ENCODE measurements at regions not wholly inside any gene's neighbourhood (a gene's known extent, or its start where the extent isn't known, plus 50 kb on each side); places are given as distances from the start of the nearest gene placed in this dataset.

GRCh38 chr15:62242999-62243398, 77.9 kb upstream of the C2CD4B start:
- no peak overlapping the region for H3K4me2 ChIP-seq
- no peaks in the 10 kb centered on the region for H4K20me1 ChIP-seq (ENCODE audit: insufficient read depth, poor library complexity, severe bottlenecking)
- no peaks in the 10 kb centered on the region for H3K4me1 ChIP-seq (ENCODE audit: insufficient read depth)
- no peak overlapping the region for H2AFZ ChIP-seq
- no peak for DNase-seq (ENCODE audit: low spot score)
- H3K4me3 ChIP-seq = no peak overlapping the region
- H3K9me2 ChIP-seq (replicated peaks; ENCODE audit: insufficient read depth) = no peaks in the 10 kb centered on the region
- H3K27me3 ChIP-seq = no peaks in the 10 kb centered on the region
- no peaks in the 10 kb centered on the region for H3K79me2 ChIP-seq
- WGBS (ENCODE audit: low lambda C conversion rate, missing lambda C conversion rate) = 82% methylated on average over 6 of the region's 7 CpGs
- H3K36me3 ChIP-seq (replicated peaks; ENCODE audit: insufficient read depth, low read depth) = no peaks in the 10 kb centered on the region
- TF ChIP-seq CTCF (IDR thresholded peaks at IDR 0.05; ENCODE audit: poor library complexity) = no peak
- TF ChIP-seq EZH2phosphoT487 (IDR thresholded peaks at IDR 0.05; ENCODE audit: low read depth, severe bottlenecking, unreplicated experiment) = no peak
- no peak for TF ChIP-seq EZH2 (IDR thresholded peaks at IDR 0.05; ENCODE audit: borderline replicate concordance)
- no peak overlapping the region for H3K27ac ChIP-seq
- H3K9me3 ChIP-seq (ENCODE audit: low read depth) = no peaks in the 10 kb centered on the region

- no peak for DNase-seq (ENCODE audit: low spot score)
- 81% methylated on average over 6 of the region's 6 CpGs for WGBS (ENCODE audit: low lambda C conversion rate, missing lambda C conversion rate)
- no peaks in the 10 kb centered on the region for H3K36me3 ChIP-seq (replicated peaks; ENCODE audit: insufficient read depth, low read depth)
Measured at GRCh38 chr15:62244762-62245161, 79.7 kb upstream of the C2CD4B start.

GRCh38 chr15:62248277-62248984, 83.3 kb upstream of the C2CD4B start:
- WGBS (ENCODE audit: low lambda C conversion rate, missing lambda C conversion rate) = 60% methylated on average over 7 of the region's 8 CpGs
- no peak overlapping the region for H3K4me2 ChIP-seq
- no peaks in the 10 kb centered on the region for H4K20me1 ChIP-seq (ENCODE audit: insufficient read depth, poor library complexity, severe bottlenecking)
- H3K27me3 ChIP-seq = no peaks in the 10 kb centered on the region
- H3K9me2 ChIP-seq (replicated peaks; ENCODE audit: insufficient read depth) = no peaks in the 10 kb centered on the region
- peak; percentile 34 for DNase-seq (ENCODE audit: low spot score)
- no peak overlapping the region for H3K4me3 ChIP-seq
- H3K9me3 ChIP-seq (ENCODE audit: low read depth) = no peaks in the 10 kb centered on the region
- no peaks in the 10 kb centered on the region for H3K79me2 ChIP-seq
- no peak overlapping the region for H2AFZ ChIP-seq
- no peaks in the 10 kb centered on the region for H3K4me1 ChIP-seq (ENCODE audit: insufficient read depth)
- H3K36me3 ChIP-seq (replicated peaks; ENCODE audit: insufficient read depth, low read depth) = no peaks in the 10 kb centered on the region
- TF ChIP-seq EZH2phosphoT487 (IDR thresholded peaks at IDR 0.05; ENCODE audit: low read depth, severe bottlenecking, unreplicated experiment) (no peak), CTCF (IDR thresholded peaks at IDR 0.05; ENCODE audit: poor library complexity) (no peak), EZH2 (IDR thresholded peaks at IDR 0.05; ENCODE audit: borderline replicate concordance) (no peak)
- H3K27ac ChIP-seq = no peak overlapping the region

More at GRCh38 chr15:62244762-62245161, 79.7 kb upstream of the C2CD4B start:
- Histone ChIP-seq H3K79me2 (no peaks in the 10 kb centered on the region), H2AFZ (no peak overlapping the region), H3K4me1 (ENCODE audit: insufficient read depth) (no peaks in the 10 kb centered on the region), H3K9me2 (replicated peaks; ENCODE audit: insufficient read depth) (no peaks in the 10 kb centered on the region), H4K20me1 (ENCODE audit: insufficient read depth, poor library complexity, severe bottlenecking) (no peaks in the 10 kb centered on the region), H3K27me3 (no peaks in the 10 kb centered on the region), H3K4me2 (no peak overlapping the region), H3K4me3 (no peak overlapping the region), H3K27ac (no peak overlapping the region), H3K9me3 (ENCODE audit: low read depth) (no peaks in the 10 kb centered on the region)
- TF ChIP-seq CTCF (IDR thresholded peaks at IDR 0.05; ENCODE audit: poor library complexity) (no peak), EZH2 (IDR thresholded peaks at IDR 0.05; ENCODE audit: borderline replicate concordance) (no peak), EZH2phosphoT487 (IDR thresholded peaks at IDR 0.05; ENCODE audit: low read depth, severe bottlenecking, unreplicated experiment) (no peak)
